B cell (primary cell): ENCODE measurements at regions not wholly inside any gene's neighbourhood (a gene's known extent, or its start where the extent isn't known, plus 50 kb on each side); places are given as distances from the start of the nearest gene placed in this dataset.

ENCODE experiments used
- EZH2 ChIP-seq: IDR thresholded peaks from 2 replicates; pipeline ENCODE4 v1.6.1; 2012; ENCODE audit warnings: borderline replicate concordance, low read depth, mild to moderate bottlenecking, moderate library complexity, low read length; ENCODE audit not compliant: insufficient read depth, poor library complexity, severe bottlenecking
- TF ChIP-seq, protein P1 (sequence below): fragments of 200-600 bp; IDR thresholded peaks from one replicate; pipeline ENCODE4 v1.8.0; 2022; ENCODE audit warnings: antibody characterized with exemption, mild to moderate bottlenecking

DNA sequence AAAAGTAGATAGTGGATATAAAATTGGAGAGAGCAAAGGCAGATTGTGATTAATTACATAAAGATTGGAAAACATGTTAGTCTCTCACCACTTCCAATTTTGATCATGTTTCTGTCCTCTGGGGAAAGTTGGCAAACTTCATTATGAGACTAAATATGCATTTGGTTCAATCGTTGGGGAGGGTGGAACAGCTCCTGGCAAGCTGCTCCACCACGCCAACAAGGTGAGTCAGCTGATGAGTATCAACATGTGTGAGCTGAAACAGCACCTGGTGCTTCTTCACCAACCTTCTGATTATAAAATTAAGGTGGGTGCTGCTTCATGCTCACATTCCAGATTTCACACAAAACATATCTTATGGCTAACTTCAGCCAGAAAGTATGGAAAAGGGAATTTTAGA, 1784.6 kb downstream of the SLITRK5 start:
- TF ChIP-seq, protein P1, sequence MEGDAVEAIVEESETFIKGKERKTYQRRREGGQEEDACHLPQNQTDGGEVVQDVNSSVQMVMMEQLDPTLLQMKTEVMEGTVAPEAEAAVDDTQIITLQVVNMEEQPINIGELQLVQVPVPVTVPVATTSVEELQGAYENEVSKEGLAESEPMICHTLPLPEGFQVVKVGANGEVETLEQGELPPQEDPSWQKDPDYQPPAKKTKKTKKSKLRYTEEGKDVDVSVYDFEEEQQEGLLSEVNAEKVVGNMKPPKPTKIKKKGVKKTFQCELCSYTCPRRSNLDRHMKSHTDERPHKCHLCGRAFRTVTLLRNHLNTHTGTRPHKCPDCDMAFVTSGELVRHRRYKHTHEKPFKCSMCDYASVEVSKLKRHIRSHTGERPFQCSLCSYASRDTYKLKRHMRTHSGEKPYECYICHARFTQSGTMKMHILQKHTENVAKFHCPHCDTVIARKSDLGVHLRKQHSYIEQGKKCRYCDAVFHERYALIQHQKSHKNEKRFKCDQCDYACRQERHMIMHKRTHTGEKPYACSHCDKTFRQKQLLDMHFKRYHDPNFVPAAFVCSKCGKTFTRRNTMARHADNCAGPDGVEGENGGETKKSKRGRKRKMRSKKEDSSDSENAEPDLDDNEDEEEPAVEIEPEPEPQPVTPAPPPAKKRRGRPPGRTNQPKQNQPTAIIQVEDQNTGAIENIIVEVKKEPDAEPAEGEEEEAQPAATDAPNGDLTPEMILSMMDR, result no peak
- no peak for TF ChIP-seq EZH2
